NCI-H1930 (cell line): ENCODE measurements at regions not wholly inside any gene's neighbourhood (a gene's known extent, or its start where the extent isn't known, plus 50 kb on each side); places are given as distances from the start of the nearest gene placed in this dataset.
"Not testable (repeated sequence)": the region's sequence is repeated elsewhere in the genome, so short reads cannot be mapped to it uniquely, and the experiment has no call there.

Source experiments
- DNase-seq, 2 experiments: peaks; one replicate each; lab custom pipeline; 2025; lab: John Stamatoyannopoulos, UW

DNA sequence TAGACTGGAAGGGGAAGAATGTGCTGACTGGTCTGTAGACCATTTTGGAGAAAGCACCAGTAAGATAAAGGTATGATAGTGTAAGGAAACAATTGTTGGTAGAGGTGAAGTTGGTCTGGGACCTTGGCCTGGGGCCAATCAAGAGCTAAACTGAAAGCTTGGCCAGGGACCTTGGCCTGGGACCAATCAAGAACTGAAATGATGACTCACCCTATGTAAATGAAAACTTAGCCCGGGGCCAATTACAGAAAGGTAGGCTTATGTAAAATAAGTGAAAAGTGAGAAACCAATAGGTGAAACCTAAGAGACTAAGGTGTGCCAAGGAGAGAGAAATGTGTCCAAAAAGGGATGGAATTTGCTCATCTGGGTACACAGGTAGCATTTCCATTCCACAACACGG lies 776.0 kb downstream of the C12orf50 start:
- DNase-seq, result no peak

GRCh38 chr12:87246726-87247125 lies 782.5 kb downstream of the C12orf50 start:
- DNase-seq, result no peak

GRCh38 chr12:87238466-87238865 lies 790.7 kb downstream of the C12orf50 start:
- DNase-seq, result no peak

DNA sequence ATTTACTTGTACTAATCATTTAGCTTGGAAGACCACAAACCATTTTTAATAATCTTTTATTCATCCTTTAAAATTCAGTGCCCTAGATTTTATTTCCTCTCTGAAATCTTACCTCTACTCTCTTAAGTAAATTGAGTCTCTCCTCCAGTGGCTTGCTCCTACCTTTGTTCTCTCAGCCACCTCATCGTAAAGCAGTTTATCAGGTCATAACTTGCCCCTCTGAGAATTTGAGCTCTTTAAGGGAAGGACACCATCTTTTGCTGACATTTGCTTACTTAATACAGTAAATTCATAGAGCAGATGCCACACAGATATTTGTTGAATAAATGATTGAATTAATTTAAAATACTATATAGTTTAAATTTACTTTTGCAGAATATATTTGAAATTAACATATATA lies 794.3 kb downstream of the C12orf50 start:
- no peak for DNase-seq

DNA sequence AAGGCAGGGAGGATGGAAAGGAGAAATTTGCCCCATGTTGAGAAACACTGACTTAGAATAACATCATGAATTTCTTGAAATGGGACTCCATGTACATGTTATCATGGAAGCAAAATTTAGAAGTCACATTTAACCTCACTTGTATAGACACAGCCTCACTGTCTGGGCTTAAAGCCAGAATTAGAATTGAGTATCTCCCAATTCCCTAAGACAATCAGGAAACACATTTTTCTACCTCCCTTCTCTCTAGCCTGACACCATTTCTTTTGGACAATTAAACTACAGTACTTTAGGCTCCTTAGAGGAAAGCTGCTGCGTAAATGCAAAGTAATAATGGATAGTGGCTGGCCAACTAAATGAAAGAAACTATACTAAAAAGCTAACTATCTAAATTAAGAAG lies 795.5 kb downstream of the C12orf50 start:
- no peak for DNase-seq

DNA sequence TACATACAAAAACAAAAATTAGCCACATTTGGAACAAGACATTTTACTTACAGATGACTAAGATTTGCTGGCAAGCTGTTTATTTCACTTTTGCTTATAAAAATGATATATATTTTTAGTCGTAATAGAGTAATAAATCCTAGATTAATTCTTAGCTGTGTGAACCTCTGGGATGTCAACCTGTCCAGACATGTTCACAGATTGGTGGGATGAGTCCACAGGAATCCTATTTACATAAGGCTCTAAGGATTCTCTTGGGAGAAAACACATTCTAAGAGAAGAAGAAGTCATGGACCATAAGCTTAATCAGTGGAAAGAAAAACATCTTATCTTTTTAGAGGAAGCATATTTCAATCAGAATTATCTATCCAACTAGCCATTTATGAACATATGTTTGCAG lies 797.4 kb downstream of the C12orf50 start:
- DNase-seq, result no peak

- DNase-seq, result no peak
Observed at GRCh38 chr12:87230441-87230840, 798.8 kb downstream of the C12orf50 start.

GRCh38 chr12:87227162-87227561 lies 802.0 kb downstream of the C12orf50 start:
- no peak for DNase-seq

- no peak for DNase-seq
Observed at GRCh38 chr12:87217491-87217890, 811.7 kb downstream of the C12orf50 start.

DNA sequence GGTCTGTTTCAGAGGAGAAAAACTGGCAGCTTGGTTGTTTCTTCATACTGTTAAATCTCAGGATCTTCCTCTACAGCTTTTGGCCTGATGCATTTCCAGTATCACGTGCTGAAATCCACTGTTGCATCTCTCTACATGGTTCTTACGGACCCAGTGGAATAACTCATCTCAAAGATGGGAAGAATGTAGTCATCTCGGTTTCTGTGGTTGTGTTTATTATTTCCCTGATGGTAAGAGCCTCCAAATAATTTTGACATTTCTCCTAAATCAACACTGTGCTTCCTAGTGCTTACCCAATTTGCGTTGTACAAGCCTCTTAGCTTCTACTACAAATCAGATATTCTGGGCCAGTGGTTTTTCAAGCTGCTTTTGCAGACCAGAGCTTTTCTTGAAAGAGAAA lies 812.8 kb downstream of the C12orf50 start:
- no peak for DNase-seq

- no peak for DNase-seq
Observed at GRCh38 chr12:87202189-87202588, 827.0 kb downstream of the C12orf50 start.

- no peak for DNase-seq
Observed at GRCh38 chr12:87201598-87201997, 827.6 kb downstream of the C12orf50 start.

DNA sequence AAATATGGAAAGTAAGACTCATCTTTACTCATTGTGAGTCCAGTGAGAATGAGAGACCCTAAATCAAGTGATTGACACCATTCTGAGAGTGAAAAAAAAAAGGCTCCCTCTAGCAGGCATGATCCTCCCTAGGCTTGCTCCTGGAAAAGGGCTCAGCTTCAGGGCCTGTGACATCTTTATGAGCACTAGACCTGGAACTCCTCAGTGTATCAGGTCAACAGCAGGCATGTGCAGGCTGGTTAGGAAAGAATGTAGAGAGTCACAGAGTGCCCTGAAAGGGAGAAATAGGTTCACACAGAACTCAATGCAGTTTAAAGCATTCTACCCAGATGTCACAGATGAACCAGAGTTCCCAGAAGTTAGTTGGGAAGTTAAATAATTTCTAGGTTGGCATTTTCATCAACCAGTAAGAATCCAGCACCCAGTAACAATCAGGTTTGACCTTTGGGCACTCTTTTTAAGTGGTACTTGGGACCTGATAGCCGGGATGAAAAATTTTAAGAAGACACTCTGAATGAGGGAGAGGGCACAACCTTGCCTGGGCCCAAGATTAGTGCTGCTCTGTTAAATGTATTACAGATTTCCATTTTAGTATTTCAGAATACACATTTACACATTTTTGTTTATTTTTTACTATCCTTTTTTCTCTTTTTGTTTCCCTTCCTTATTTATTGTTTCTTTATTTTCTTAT lies 828.8 kb downstream of the C12orf50 start:
- DNase-seq, result no peak

DNA sequence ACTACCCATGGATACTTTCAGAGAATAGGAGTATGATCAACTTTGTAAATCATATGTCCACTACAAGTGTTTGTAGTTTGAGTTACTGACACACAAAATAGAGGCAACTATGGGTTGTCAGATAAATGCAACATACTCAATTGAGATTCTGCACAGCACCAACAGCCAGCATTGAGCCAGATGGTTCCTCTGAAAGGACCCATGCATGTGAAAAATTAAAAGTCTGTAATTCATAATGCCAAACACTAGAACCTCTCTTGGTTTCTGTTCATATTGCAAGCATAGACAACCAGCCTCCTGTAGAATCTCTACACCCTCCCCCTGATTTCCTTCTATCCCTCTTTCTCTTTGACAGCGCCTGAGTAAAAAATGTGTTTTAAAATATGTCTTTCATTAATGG lies 831.0 kb downstream of the C12orf50 start:
- DNase-seq, result no peak

GRCh38 chr12:87196321-87196720 lies 832.9 kb downstream of the C12orf50 start:
- no peak for DNase-seq

GRCh38 chr12:87194389-87194788 lies 834.8 kb downstream of the C12orf50 start:
- not testable (repeated sequence) for DNase-seq

- DNase-seq, result no peak
Observed at GRCh38 chr12:87185367-87185766, 843.8 kb downstream of the C12orf50 start.

DNA sequence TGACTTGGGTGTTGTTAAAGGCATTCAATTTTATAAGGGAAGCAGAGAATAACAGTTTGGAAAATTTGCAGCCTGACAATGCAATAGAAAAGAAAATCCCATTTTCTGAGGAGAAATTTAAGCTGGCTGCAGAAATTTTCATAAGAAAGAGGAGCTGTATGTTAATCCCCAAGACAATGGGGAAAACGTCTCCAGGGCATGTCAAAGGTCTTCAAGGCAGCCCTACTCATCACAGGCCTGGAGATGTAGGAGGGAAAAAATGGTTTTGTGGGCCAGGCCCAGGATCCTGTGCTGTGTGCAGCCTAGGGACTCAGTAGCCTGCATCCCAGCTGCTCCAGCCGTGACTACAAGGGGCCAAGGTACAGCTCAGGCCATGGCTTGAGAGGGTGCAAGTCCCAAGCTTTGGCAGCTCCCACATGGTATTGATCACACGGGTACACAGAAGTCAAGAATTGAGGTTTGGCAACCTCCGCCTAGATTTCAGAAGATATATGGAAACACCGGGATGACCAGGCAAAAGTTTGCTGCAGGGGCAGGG lies 846.4 kb downstream of the C12orf50 start:
- no peak for DNase-seq

- no peak for DNase-seq
Observed at GRCh38 chr12:87171356-87171755, 857.8 kb downstream of the C12orf50 start.

DNA sequence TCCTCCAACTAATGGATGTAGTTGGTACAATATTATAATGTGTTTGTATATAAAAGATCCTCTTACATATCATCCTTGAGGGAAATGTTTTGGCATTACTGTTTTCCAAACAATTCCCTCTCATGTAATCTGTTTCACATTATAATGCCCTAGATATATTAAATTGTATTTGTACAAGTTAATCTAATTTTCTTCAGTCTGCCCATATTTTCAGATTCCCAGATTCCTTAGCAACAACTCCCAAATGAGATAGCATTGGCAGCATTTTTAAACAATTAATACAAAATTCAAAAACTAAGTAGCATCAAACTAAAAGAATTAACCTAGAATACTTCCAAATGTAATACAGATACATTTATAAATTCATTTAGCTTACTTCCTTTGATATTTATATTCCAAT lies 860.2 kb downstream of the C12orf50 start:
- DNase-seq, result no peak

GRCh38 chr12:87165733-87166375 lies 863.3 kb downstream of the C12orf50 start:
- no peak for DNase-seq

DNA sequence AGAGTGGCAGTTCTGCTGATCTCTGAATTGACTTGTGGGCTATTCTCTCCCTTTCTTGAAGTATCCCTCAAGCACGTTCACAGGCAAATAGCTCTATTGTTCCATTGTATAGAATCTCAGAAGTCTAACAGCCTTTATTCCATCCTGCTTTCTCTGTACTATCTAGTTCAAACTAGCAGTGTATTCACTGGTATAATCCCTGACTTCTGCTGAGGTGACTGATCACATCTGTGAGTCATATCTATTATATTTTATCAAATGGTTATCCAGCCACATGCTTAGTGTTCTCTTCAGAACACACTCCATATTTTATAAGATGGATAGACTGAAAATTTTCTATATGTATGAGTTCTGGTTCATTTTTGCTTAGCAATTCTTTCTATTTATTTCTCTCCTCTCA lies 866.1 kb downstream of the C12orf50 start:
- DNase-seq, result no peak

- no peak for DNase-seq
Observed at GRCh38 chr12:87160848-87161601, 868.2 kb downstream of the C12orf50 start.
